Breast epithelium (tissue), 3 donors: ENCODE measurements at regions not wholly inside any gene's neighbourhood (a gene's known extent, or its start where the extent isn't known, plus 50 kb on each side); places are given as distances from the start of the nearest gene placed in this dataset.

ENCODE experiments used
- CTCF ChIP-seq, 3 donors: fragments of 450-650 bp; IDR thresholded peaks; one replicate each; pipeline ENCODE4 v1.5.1; 2016 to 2017; ENCODE audit warnings: antibody characterized with exemption in 3 of 3, mild to moderate bottlenecking in 3 of 3, moderate library complexity in 3 of 3
- POLR2A ChIP-seq: fragments of 450-650 bp; IDR thresholded peaks from one replicate; pipeline ENCODE4 v1.6.1; 2016; ENCODE audit warnings: antibody characterized with exemption, mild to moderate bottlenecking, moderate library complexity
- POLR2AphosphoS5 ChIP-seq, 3 donors: sonication (generic); formaldehyde crosslinking; IDR thresholded peaks; one replicate each; pipeline ENCODE4 v1.6.1; 2017; ENCODE audit warnings: antibody characterized with exemption in 3 of 3

- TF ChIP-seq POLR2AphosphoS5 (IDR thresholded peaks at IDR 0.05) (no peak), CTCF (IDR thresholded peaks at IDR 0.05) (no peak), POLR2A (no peak)
Observed at GRCh38 chr21:27139526-27139925, 172.6 kb upstream of the ADAMTS5 start.
